RPMI8226 (cell line): ENCODE measurements at regions not wholly inside any gene's neighbourhood (a gene's known extent, or its start where the extent isn't known, plus 50 kb on each side); places are given as distances from the start of the nearest gene placed in this dataset.
"Not testable (repeated sequence)": the region's sequence is repeated elsewhere in the genome, so short reads cannot be mapped to it uniquely, and the experiment has no call there.

ENCODE experiments used
- DNase-seq: peaks from one replicate; pipeline ENCODE4 v3.0.0-alpha.2; 2015

DNA sequence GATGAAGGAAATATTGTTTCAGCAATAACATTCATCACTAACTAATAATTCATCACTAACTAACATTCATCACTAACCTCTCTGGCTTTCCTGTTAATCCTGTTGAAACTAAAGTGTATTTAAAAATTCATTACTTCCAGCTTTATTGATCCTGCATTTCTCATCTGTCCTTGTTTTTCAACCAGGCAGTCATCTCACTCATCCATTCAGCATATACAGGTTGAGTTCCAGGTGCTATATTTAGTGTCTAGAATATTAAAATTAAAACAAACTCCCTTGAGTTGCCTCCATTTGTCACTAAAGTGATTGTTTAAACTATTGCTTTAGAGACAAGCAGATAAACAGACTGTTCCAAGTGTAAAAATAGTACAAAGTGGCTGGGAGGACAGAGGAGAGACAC lies 58.1 kb downstream of the ATXN7L3B start:
- no peak for DNase-seq

DNA sequence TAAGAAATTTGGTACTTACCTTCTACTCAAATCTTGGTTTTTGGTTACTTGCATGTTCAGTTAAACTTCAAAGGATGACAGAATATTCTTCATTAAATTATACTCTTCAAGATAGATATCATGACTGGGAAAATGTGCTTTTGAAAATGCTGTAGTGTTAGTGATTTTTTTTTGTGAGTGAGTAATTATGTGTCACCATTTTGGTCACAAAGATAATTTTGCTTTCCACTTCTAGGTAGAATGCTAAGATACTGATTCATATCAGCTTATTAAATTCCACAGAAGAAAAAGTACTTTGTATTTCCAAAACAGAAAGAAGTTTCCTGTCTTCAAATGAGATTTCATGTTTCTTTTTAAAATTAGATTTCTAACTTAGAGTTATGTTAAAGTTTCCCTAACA lies 61.2 kb downstream of the ATXN7L3B start:
- DNase-seq, result no peak

DNA sequence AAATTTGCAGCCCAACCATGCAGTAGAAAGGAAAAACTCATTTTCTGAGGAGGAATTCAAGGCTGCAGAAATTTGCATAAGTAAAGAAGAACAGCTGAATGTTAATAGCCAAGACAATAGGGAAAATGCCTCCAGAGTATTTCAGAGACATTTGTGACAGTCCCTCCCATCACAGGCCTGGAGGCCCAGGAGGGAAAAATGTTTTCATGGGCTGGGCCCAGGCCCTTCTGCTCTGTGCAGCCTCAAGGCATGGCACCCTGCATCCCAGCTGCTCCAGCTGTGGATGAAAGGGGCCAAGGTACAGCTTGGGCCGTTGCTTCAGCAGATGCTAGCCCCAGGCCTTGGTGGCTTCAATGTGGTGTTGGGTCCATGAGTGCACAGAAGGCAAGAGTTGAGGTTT lies 62.3 kb downstream of the ATXN7L3B start:
- DNase-seq, result no peak

GRCh38 chr12:74600817-74601216 lies 63.2 kb downstream of the ATXN7L3B start:
- not testable (repeated sequence) for DNase-seq

- DNase-seq, result no peak
Measured at GRCh38 chr12:74602881-74603672, 65.4 kb downstream of the ATXN7L3B start.

- DNase-seq, result no peak
Measured at GRCh38 chr12:74608231-74608775, 70.7 kb downstream of the ATXN7L3B start.

- no peak for DNase-seq
Measured at GRCh38 chr12:74610711-74611110, 73.1 kb downstream of the ATXN7L3B start.

DNA sequence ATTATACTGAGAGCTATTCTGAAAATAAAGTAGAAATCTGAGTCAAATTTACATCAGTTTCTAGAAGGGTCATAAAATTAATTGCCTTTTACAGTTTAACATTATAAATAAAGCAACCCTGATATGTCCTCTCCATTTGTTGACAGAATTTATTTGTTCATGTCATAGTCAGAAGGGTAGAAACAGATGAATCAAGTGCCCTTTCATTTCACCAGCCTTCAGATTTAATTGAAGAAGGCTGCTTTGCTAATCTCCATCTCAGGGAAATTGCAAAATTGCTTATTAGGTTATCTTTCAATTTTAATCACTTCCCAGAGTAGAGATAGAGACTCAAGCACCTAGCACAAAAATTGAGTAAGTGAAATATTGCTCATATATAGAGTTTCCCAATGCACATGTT lies 76.8 kb downstream of the ATXN7L3B start:
- no peak for DNase-seq

GRCh38 chr12:74619084-74619483 lies 81.4 kb downstream of the ATXN7L3B start:
- no peak for DNase-seq

GRCh38 chr12:74619884-74620283 lies 82.2 kb downstream of the ATXN7L3B start:
- no peak for DNase-seq

- no peak for DNase-seq
Measured at GRCh38 chr12:74620921-74621320, 83.3 kb downstream of the ATXN7L3B start.

DNA sequence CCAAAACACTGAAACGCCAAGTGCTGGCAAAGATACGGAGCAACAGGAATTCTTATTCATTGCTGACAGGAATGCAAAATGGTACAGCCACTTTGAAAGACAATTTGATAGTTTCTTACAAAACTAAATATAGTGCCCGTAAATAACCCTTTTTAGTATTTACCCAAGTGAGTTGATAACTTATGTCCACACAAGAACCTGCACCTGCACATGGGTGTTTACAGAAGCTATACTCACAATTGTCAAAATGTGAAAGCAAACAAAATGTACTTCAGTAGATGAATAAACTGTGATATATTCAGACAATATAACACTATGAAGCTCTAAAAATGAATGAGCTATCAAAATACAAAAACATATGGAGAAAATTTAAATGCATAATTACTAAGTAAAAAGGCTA lies 86.6 kb downstream of the ATXN7L3B start:
- DNase-seq, result no peak

DNA sequence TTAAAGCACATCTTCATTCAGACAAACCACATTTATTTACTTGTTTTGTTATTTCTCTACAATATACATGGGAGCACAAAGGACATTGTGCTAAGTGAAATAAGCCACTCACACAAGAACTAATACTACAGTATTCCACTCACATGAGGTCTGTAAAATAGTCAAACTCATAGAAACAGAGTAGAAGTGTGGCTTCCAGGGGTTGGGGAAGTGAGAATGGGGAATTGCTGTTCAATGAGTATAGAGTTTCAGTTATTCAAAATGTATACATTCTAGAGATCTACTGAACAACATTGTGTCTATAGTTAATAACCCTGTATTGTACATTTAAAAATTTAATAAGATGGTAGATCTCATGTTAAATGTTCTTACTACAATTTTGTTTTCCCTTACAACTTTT lies 88.8 kb downstream of the ATXN7L3B start:
- no peak for DNase-seq

- no peak for DNase-seq
Measured at GRCh38 chr12:74641262-74641661, 103.6 kb downstream of the ATXN7L3B start.

DNA sequence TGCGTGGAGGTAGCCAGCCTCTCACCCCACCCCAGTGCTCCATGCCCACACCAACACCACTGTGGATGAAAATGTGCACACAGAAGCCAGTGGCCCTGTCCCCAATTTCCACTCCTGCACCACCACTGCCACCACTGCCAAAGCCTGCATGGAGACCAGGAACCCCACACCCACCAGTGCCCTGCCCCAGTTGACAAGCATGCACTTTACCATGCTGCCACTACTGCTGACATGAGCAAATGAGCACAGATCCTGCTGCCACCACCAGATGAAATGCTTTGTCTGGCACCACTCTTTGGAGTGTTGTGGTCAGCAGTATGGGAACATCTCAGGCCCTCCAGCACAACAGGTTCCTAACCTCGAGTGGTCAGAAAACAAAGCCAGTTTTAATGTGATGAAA lies 104.1 kb downstream of the ATXN7L3B start:
- DNase-seq, result peak; percentile 8

- no peak for DNase-seq
Measured at GRCh38 chr12:74644681-74645080, 107.0 kb downstream of the ATXN7L3B start.

GRCh38 chr12:74646831-74647230 lies 109.2 kb downstream of the ATXN7L3B start:
- no peak for DNase-seq

- no peak for DNase-seq
Measured at GRCh38 chr12:74647256-74647655, 109.6 kb downstream of the ATXN7L3B start.

DNA sequence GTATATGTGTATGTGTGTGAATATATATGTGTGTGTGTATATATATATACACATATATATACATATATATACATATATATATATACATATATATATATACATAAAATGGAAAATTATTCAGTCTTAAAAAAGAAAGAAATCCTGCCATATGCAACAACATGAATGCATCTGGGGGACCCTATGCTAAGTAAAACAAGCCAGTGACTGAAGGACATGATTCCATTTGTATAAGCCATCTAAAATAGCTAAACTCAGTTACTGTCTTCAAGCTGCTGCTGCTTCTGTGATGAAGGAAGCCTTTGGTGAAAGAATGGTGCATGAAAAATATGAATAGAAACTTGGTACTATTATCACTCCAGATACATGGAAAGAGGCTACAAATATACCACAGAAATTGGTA lies 118.6 kb downstream of the ATXN7L3B start:
- no peak for DNase-seq

DNA sequence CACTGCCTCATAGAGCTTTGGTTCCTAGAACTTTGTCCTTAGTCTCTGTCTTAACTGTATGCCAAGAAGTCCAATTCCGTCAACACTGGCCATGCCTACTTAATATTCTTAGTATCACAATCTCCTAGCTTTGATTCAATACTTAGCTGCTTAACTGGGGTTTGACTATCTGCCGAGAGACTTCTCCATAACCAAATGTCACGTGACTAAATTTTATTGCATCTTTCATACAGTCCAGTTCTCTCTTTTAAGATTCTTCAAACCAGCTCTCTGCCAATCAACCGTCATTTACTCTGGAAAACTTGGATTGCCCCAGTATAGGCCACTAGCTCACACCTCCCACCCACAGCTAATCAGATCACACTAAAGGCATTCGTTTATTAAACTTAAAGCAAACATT lies 122.8 kb downstream of the ATXN7L3B start:
- DNase-seq, result no peak

DNA sequence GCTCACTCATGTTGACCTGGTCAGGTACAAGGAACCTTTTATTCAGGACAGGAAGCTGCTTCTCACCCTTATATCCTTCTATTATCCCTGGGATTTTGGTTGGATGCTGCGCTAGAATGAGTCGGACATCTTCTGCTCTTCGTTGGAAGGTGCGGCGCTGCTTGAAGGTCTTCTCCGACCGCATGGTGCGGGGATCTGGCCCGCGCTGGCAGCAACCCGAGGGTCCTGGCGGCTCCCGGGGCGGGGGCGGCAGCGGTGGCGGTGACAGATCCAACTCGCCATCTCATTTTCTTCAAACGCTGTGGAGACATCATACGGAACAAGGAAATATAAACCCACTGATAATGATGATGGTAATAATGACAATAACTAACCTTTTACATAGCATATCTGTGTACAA lies 126.3 kb downstream of the ATXN7L3B start:
- DNase-seq, result no peak

- DNase-seq, result no peak
Measured at GRCh38 chr12:74665690-74666089, 128.1 kb downstream of the ATXN7L3B start.

GRCh38 chr12:74671421-74671820 lies 133.8 kb downstream of the ATXN7L3B start:
- DNase-seq, result no peak

DNA sequence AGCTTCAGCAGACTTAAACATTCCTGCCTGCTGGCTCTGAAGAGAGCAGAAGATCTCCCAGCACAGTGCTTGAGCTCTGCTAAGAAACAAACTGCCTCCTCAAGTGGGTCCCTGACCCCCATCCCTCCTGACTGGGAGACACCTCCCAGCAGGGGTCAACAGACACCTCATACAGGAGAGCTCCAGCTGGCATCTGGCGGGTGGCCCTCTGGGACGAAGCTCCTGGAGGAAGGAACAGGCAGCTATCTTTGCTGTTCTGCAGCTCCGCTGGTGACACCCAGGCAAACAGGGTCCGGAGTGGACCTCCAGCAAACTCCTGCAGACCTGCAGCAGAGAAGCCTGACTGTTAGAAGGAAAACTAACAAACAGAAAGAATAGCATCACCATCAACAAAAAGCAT lies 139.3 kb downstream of the ATXN7L3B start:
- DNase-seq, result not testable (repeated sequence)

- DNase-seq, result no peak
Measured at GRCh38 chr12:74685385-74685784, 147.8 kb downstream of the ATXN7L3B start.
